Stimulated activated CD8-positive, alpha-beta memory T cell treated with anti-CD3 and anti-CD28 coated beads, Interleukin-4, amount 100 ng/mL, for 1 hour (primary cell): ENCODE measurements at regions not wholly inside any gene's neighbourhood (a gene's known extent, or its start where the extent isn't known, plus 50 kb on each side); places are given as distances from the start of the nearest gene placed in this dataset.

Experiments
- DNase-seq, 2 donors: peaks; one replicate each; pipeline ENCODE4 v3.0.0-alpha.2; 2020; ENCODE audit warnings: low read depth in 2 of 2, low spot score in 1 of 2

GRCh38 chr20:22438346-22438745 is 146.0 kb downstream of the FOXA2 start:
- no peak for DNase-seq

- no peak for DNase-seq
Observed at GRCh38 chr20:22437354-22437753, 147.0 kb downstream of the FOXA2 start.

- no peak for DNase-seq
Observed at GRCh38 chr20:22431419-22431818, 153.0 kb downstream of the FOXA2 start.

DNA sequence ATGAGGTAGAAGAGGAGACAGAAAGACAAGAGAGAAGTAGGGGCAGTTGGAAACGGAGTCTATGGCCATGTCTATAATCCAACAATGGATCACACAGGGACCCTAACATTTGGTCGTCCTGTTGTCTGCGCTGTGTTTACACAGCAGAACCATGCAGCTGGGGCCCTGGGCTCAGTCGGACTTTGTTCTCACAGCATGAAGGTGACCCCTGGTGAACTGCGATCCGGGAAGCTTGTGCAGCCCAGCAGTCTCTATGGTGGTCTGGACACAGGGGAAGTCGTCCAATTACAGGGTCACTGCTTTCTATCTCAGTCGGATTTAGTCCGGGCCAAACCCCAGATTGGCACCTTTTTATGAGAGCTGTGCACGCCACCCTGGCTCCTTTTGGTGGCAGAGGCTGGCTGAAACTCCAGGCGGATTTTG is 153.6 kb downstream of the FOXA2 start:
- no peak for DNase-seq

DNA sequence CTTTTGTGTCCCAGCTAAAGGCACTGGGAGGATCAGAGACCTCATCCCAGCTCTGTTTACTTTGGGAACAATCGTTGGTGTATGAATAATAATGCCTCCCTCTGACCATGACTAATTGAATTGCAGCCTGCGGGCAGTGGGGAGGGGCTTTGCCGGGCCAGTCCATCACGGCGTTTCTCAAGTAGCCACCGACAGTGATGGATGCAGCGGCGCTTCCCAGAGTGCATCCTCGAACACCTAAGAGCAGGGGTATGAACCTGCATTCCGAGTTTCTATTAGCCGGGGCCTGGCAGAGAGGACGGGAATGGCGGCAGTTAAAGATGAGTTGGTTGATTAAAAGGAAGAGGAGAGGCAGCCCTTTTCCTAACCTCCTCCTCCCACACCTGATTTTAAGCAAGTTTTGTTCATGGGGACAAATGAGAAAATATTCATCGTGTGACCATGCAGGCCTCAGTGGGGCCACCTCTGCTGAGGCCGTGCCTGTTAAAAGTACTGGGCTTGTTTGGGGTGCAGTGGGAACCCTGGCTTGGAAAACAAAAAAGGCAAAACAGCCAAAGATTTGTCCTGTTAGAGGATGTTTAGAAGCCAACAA is 154.1 kb downstream of the FOXA2 start:
- DNase-seq = no peak

GRCh38 chr20:22429175-22430153 is 154.9 kb downstream of the FOXA2 start:
- no peak for DNase-seq

- DNase-seq = no peak
Observed at GRCh38 chr20:22428051-22428450, 156.3 kb downstream of the FOXA2 start.

DNA sequence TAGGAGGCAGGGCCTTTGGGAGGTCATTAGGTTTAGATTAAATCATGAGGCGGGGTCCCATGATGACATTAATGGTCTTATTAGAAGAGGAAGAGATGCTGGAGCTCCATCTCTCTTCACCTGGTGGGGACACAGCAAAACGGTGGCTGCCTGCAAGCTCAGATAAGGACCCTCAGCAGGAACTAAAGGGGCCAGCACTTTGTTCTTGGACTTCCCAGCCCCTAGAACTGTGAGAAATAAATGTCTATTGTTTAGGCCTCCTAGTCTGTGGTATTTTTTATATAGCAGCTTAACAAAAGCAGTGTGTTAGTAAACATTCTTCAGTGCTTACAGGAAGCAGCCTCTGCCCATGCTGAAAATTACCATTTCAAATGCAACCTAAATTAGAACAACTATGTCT is 157.6 kb downstream of the FOXA2 start:
- no peak for DNase-seq

DNA sequence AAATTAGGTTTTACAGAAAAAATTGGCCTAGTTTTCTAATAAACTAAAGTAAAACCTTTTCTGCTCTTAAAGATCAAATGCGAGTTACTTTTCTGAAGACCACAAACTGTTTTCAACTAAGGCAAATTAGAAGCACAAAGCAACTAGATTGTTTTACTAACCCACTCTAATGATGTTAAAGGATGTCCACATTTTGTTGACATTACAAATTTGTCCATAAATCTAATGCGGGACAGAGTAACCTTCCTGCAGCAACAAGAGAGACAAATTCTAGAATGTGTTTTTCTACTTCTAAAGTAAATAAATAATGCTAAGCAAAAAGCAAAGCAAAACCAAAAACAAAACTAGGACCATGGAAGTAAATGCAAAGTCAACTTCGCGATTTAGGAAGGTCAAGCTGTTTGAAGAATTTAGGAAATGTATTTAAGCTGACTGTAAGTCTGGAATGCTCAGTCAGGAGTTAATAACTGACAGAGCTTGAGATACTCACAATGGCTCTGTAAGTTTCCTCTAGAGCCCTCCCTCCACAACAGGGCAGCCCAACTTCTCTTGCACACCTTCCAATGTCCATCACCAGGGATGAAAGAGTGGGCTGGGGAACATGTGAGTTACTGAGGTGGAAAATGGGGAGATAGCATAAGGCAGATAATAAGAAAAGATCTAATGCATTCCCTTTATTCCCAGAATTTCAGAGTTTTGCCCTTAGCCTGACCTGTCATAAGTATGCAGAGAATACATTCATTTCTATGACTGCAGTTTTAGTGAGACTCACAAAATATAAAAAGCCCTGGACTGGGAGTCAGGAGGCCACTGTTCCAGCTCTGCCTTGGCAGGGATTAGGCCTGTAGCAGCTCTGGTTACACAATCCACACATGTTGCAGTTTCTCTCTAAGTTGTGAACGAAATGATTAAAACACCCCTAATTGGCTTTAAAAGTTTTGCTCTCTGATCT is 158.8 kb downstream of the FOXA2 start:
- DNase-seq = no peak

- DNase-seq = no peak
Observed at GRCh38 chr20:22423190-22423832, 161.1 kb downstream of the FOXA2 start.

GRCh38 chr20:22420116-22420598 is 164.2 kb downstream of the FOXA2 start:
- no peak for DNase-seq

DNA sequence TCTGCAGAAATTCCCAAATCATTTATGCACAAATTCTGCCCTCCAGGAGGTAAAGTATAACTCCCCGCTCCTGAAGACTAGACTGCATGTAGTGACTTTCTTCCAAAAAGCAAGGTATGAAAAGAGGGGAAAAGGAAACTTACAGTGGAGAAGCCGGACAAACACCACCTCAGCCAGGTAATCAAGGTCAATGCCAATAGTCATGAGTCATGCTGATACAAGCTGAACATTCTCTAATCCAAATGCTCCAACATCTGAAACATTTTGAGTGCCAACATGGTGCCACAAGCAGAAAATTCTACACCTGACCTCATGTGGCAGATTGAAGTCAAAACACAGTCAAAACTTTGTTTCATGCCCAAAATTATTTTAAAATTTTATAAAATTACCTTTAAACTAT is 165.6 kb downstream of the FOXA2 start:
- no peak for DNase-seq

- DNase-seq = no peak
Observed at GRCh38 chr20:22414305-22414742, 170.0 kb downstream of the FOXA2 start.

DNA sequence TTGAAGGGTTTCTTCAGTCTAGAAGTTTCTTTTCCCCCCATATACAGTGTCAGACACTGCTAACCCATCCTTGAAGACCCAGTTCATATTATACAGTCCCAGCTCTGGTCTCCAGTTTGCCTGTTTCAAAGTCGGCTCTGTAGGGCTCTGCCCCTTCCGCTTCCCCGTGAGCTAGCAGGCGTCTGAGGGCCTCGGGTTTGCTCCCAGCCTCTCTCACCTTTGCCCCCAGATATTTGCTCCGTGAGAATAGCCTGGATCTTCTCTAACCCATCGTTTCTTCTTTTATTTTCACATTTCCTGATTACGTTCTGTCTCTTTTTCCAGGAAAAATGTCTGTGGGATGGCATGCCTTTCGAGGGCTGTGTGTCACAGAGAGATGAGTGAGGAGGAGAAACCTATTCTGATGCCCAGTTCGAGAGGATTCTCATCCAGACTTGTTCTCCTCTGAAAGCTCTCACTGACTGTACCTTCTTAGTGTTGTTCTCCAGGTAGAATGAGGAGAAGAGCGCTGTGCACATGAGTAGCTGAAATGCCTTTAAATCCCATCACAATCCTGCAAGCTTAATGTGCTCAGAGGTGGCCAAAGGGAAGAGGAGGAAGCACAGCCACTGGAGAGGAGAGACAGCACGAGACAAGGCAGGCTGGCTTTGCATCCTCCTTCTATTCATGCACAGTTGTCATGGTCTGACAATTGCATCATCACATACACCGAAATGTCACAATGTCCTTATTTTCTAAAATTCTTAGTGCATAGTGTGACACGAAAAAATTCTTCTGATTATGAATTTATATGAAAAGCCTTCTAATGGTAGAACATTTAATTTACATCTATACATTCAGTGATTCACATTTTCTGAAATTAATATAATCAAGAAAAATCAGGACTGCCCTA is 171.1 kb downstream of the FOXA2 start:
- DNase-seq = no peak

GRCh38 chr20:22411627-22412450 is 172.5 kb downstream of the FOXA2 start:
- no peak for DNase-seq

GRCh38 chr20:22411286-22411626 is 173.1 kb downstream of the FOXA2 start:
- no peak for DNase-seq

- DNase-seq = no peak
Observed at GRCh38 chr20:22410556-22411130, 173.7 kb downstream of the FOXA2 start.
